Peyer's patch (tissue), 4 donors: ENCODE measurements at regions not wholly inside any gene's neighbourhood (a gene's known extent, or its start where the extent isn't known, plus 50 kb on each side); places are given as distances from the start of the nearest gene placed in this dataset.
A peak's percentile ranks its signal among the peaks of the same experiment; 100 is the strongest.

Source experiments
- DNase-seq, 3 donors: peaks; one replicate each; pipeline ENCODE4 v3.0.0-alpha.2; 2017 to 2019
- H3K27ac ChIP-seq, 4 donors: fragments of 200-600 bp; sonication (generic); one replicate each; pipeline ENCODE4 v1.5.1; 2016 to 2019
- H3K27me3 ChIP-seq, 2 donors: fragments of 200-600 bp; sonication (generic); one replicate each; pipeline ENCODE4 v1.5.1; 2019
- H3K36me3 ChIP-seq, 3 donors: fragments of 200-600 bp; sonication (generic); one replicate each; pipeline ENCODE4 v1.5.1; 2016 to 2019
- H3K4me1 ChIP-seq, 4 donors: fragments of 200-600 bp; sonication (generic); one replicate each; pipeline ENCODE4 v1.5.1; 2016 to 2019
- H3K4me3 ChIP-seq, 4 donors: fragments of 200-600 bp; sonication (generic); 1 replicate in 3 of 4; 2 replicates in 1 of 4; pipeline ENCODE4 v1.5.1; 2016 to 2019; ENCODE audit warnings: mild to moderate bottlenecking in 1 of 4
- H3K9me3 ChIP-seq, 4 donors: fragments of 200-600 bp; sonication (generic); one replicate each; pipeline ENCODE4 v1.5.1; 2016 to 2019; ENCODE audit warnings: mild to moderate bottlenecking in 1 of 4
- POLR2A ChIP-seq, 2 donors: fragments of 450-650 bp; IDR thresholded peaks; one replicate each; pipeline ENCODE4 v1.5.1; 2017; ENCODE audit warnings: antibody characterized with exemption in 2 of 2, mild to moderate bottlenecking in 2 of 2, moderate library complexity in 2 of 2
- TF ChIP-seq, protein P1 (sequence below), 6 experiments: fragments of 450-650 bp in 4 of 6; fragments of 200-600 bp in 2 of 6; sonication (generic) in 1 of 6; IDR thresholded peaks; one replicate each; pipeline ENCODE4 v1.5.1; 2017 to 2019; ENCODE audit warnings: antibody characterized with exemption in 6 of 6, mild to moderate bottlenecking in 3 of 6, moderate library complexity in 1 of 6

DNA sequence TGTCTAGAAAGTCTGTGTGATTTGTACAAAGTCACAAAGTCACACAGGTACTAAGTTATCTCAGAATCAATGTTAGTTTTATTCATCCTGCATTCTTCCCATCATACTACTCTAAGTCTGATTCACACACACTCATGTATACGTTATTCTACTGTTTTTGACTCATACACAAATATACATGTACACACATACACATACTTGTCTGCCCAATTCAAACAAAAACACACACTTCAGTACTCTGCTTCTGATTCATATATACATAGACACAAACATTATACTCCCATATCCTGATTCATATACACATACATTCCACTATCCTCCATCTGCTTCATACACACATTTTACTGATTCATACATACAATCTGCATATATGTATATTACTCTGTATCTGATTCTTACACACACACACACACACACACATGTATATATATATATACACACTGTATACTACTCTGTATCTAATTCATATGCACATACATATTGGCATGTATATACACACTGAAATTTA, 69.3 kb downstream of the KLF12 start:
- TF ChIP-seq, protein P1, sequence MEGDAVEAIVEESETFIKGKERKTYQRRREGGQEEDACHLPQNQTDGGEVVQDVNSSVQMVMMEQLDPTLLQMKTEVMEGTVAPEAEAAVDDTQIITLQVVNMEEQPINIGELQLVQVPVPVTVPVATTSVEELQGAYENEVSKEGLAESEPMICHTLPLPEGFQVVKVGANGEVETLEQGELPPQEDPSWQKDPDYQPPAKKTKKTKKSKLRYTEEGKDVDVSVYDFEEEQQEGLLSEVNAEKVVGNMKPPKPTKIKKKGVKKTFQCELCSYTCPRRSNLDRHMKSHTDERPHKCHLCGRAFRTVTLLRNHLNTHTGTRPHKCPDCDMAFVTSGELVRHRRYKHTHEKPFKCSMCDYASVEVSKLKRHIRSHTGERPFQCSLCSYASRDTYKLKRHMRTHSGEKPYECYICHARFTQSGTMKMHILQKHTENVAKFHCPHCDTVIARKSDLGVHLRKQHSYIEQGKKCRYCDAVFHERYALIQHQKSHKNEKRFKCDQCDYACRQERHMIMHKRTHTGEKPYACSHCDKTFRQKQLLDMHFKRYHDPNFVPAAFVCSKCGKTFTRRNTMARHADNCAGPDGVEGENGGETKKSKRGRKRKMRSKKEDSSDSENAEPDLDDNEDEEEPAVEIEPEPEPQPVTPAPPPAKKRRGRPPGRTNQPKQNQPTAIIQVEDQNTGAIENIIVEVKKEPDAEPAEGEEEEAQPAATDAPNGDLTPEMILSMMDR (IDR thresholded peaks at IDR 0.05): no peak
- no peak for TF ChIP-seq POLR2A (IDR thresholded peaks at IDR 0.05)
- Histone ChIP-seq H3K27me3 (no peaks in the 10 kb centered on the region), H3K9me3 (no peaks in the 10 kb centered on the region), H3K4me1 (peaks cover 0 to 22% (median 11%) of the 10 kb centered on the region in 4 donors), H3K36me3 (no peaks in the 10 kb centered on the region), H3K4me3 (no peak overlapping the region), H3K27ac (no peak overlapping the region)
- no peak for DNase-seq

DNA sequence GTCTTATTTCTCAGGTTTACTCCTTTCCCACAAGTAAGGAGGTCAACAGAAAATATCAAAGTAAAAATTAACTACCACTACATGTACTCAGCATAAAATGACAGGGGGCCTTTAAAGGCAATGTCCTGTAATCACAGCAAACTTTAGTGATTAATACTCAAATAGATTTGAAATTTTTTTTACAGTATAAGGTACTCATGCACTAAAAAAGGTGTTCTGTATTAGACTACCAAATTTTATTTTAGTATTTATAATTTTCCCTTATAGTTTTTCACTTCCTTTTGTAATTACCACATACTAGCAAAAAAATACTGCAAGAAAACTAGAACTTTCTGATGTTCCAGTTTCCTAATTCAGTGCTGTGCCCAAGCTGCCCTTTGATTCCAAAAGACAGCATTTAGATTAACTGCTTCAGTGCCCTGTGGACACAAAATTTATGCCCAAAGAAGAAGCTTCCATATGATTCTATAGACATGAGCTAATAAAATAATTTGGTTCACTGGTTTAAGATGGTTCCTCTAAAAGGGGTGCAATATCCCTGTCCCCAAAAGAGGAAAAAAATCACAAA, 70.6 kb downstream of the KLF12 start:
- H3K4me1 ChIP-seq: peaks cover 0 to 22% (median 11%) of the 10 kb centered on the region in 4 donors
- H3K27ac ChIP-seq: peak overlapping the region; percentile 58 to 70 (median 62)
- no peak for TF ChIP-seq POLR2A (IDR thresholded peaks at IDR 0.05)
- TF ChIP-seq, protein P1 (IDR thresholded peaks at IDR 0.05): no peak

DNA sequence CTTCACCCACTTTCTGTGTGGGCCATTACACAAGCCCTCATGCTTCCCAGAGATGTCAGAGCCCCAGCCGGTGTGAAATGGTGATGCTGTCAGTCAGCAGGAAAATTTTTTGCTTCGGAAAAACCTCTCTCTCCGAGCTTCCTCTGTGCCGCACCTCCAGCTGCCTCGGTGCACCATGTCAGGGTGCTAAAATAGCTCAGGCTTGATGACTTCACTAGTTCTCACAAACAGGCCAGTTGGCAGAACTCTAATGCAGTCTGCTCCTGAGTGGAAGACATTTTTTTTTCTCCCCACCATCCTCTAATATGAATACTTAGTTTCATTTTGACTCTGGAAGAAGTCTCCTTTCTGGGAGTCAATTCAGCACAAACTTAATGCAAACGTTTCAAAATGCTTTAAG, 71.3 kb downstream of the KLF12 start:
- Histone ChIP-seq H3K9me3 (no peaks in the 10 kb centered on the region), H3K4me1 (peaks cover 0 to 22% (median 11%) of the 10 kb centered on the region in 4 donors), H3K27ac (peak overlapping the region; percentile 58 to 70 (median 62)), H3K4me3 (peak overlapping the region in 2 of 4 donors; percentile 2 to 18), H3K27me3 (no peaks in the 10 kb centered on the region), H3K36me3 (no peaks in the 10 kb centered on the region)
- TF ChIP-seq, protein P1 (IDR thresholded peaks at IDR 0.05): no peak
- TF ChIP-seq POLR2A (IDR thresholded peaks at IDR 0.05): no peak
- peak in 2 of 3 donors; percentile 43 to 59 for DNase-seq

More for the DNA sequence above, 70.6 kb downstream of the KLF12 start:
- Histone ChIP-seq H3K36me3 (no peaks in the 10 kb centered on the region), H3K27me3 (no peaks in the 10 kb centered on the region), H3K9me3 (no peaks in the 10 kb centered on the region), H3K4me3 (no peak overlapping the region)
- no peak for DNase-seq

DNA sequence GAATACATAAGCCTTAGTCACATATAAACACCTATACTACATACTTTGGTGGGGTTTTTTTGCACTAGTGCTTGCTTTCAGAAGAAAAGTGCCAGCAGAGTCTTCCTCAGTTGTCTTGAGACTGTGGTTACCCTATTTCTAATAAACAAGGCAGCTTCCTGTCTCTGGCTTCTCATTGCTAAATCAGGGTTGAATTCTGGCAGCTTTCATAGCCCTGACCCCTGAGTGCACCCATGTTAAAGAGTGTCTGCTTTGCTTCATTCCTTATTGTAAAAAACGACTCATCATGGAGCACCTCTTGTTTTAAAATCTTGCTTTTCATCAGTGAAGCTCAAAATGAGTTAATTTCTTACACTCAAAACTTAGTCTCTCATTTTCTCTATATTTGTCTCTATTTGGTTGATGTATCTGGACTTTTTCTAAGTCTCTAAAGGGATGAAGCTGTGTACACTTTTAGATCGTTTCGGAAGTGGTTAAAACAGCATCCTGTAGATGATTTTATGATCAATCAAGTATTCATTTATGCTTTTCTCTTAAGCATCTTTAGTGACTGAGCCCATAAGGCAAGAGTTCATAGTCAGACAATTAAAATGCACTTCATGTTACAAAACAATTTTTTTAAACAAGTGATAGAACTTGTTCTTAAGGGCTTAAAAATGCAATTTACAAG, 72.1 kb downstream of the KLF12 start:
- peak overlapping the region in 1 of 4 donors; percentile 20 for H3K4me3 ChIP-seq
- H3K4me1 ChIP-seq: peaks cover 0 to 22% (median 11%) of the 10 kb centered on the region in 4 donors
- no peaks in the 10 kb centered on the region for H3K27me3 ChIP-seq
- no peak for TF ChIP-seq POLR2A (IDR thresholded peaks at IDR 0.05)
- TF ChIP-seq, protein P1 (IDR thresholded peaks at IDR 0.05): no peak
- DNase-seq: peak in 1 of 3 donors; percentile 26
- H3K9me3 ChIP-seq: no peaks in the 10 kb centered on the region
- H3K27ac ChIP-seq: peak overlapping the region; percentile 58 to 70 (median 62)
- no peaks in the 10 kb centered on the region for H3K36me3 ChIP-seq

DNA sequence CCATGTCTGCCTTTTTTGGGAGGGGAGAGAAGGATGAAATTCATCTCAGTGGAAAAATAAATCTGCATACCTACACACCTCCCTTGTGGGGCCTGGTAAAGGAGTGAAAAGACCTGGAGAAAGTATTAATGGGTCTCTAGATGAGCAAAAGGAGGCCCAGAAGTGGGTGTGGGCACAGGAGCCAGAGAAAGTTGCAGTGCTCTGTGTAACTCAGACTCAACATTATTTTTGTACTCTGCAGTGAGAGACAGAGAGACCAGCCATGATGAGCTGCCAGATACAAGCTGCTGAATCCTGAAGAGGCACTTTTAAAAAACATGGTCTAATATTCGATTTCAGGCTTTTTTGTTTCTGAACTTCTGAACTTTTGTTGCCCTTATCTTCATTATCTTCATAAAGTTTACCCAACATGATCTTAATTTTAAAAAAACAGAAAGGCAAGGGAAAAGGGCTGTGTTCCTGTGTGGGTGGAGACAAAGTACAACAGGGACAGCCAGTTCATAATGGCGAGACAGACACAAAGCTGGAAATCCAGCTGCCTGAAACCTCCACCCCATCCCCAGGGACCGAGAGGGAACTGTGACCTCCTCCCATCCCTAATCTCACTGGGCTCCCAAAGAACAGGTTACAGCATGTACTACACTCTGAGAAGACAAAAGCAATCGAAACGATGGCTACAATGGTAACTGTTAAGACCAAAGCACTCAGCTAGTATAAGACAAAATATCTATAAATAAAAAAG, 77.2 kb downstream of the KLF12 start:
- Histone ChIP-seq H3K9me3 (no peaks in the 10 kb centered on the region), H3K4me1 (peaks cover 0 to 6% (median 1%) of the 10 kb centered on the region in 4 donors), H3K36me3 (no peaks in the 10 kb centered on the region), H3K27ac (no peak overlapping the region), H3K27me3 (no peaks in the 10 kb centered on the region), H3K4me3 (no peak overlapping the region)
- TF ChIP-seq, protein P1 (IDR thresholded peaks at IDR 0.05): no peak
- no peak for TF ChIP-seq POLR2A (IDR thresholded peaks at IDR 0.05)
- DNase-seq: no peak
